Smooth muscle cell (in vitro differentiated cells): ENCODE measurements at regions not wholly inside any gene's neighbourhood (a gene's known extent, or its start where the extent isn't known, plus 50 kb on each side); places are given as distances from the start of the nearest gene placed in this dataset.

Source experiments
- DNase-seq: peaks from one replicate; lab custom pipeline; 2025; ENCODE audit not compliant: unreplicated experiment; lab: John Stamatoyannopoulos, UW
- H2AFZ ChIP-seq: fragments of 200-600 bp; sonication (generic); 2 replicates; pipeline ENCODE4 v1.6.0; 2016; ENCODE audit warnings: antibody characterized with exemption, low read depth, mild to moderate bottlenecking
- H3F3A ChIP-seq: fragments of 200-600 bp; sonication (generic); 2 replicates; pipeline ENCODE4 v1.6.0; 2017; ENCODE audit warnings: antibody characterized with exemption, low read depth
- H3K27ac ChIP-seq: fragments of 200-600 bp; sonication (generic); 2 replicates; pipeline ENCODE4 v1.5.1; 2016; ENCODE audit warnings: low read depth, mild to moderate bottlenecking
- H3K27me3 ChIP-seq: fragments of 200-600 bp; sonication (generic); 2 replicates; pipeline ENCODE4 v1.6.1; 2016; ENCODE audit warnings: low read depth, mild to moderate bottlenecking
- H3K36me3 ChIP-seq: fragments of 200-600 bp; sonication (generic); 2 replicates; pipeline ENCODE4 v1.5.1; 2016; ENCODE audit warnings: low read depth
- H3K4me1 ChIP-seq: fragments of 200-600 bp; sonication (generic); 2 replicates; pipeline ENCODE4 v1.5.1; 2016; ENCODE audit warnings: low read depth
- H3K4me2 ChIP-seq: fragments of 200-600 bp; sonication (generic); 2 replicates; pipeline ENCODE4 v1.6.0; 2016; ENCODE audit warnings: mild to moderate bottlenecking
- H3K4me3 ChIP-seq: fragments of 200-600 bp; sonication (generic); 2 replicates; pipeline ENCODE4 v1.5.1; 2016; ENCODE audit warnings: mild to moderate bottlenecking
- H3K79me2 ChIP-seq: fragments of 200-600 bp; sonication (generic); 2 replicates; pipeline ENCODE4 v1.6.0; 2016; ENCODE audit warnings: low read depth, mild to moderate bottlenecking
- H3K9ac ChIP-seq: fragments of 200-600 bp; sonication (generic); 2 replicates; pipeline ENCODE4 v1.6.0; 2016; ENCODE audit warnings: low read depth
- H3K9me3 ChIP-seq: fragments of 200-600 bp; sonication (generic); replicated peaks from 2 replicates; pipeline ENCODE4 v1.5.1; 2016; ENCODE audit warnings: low read depth
- H4K20me1 ChIP-seq: fragments of 200-600 bp; sonication (generic); 2 replicates; pipeline ENCODE4 v1.6.0; 2016; ENCODE audit warnings: low read depth
- WGBS: methylation state at CpG from one replicate; pipeline ENCODE4 v1.1.7; 2016; ENCODE audit warnings: low lambda C conversion rate; 5-methylcytosine and 5-hydroxymethylcytosine counted together
- TF ChIP-seq, protein P1 (sequence below): fragments of 200-600 bp; sonication (generic); IDR thresholded peaks from 2 replicates; pipeline ENCODE4 v1.5.1; 2017; ENCODE audit warnings: borderline replicate concordance, mild to moderate bottlenecking, antibody characterized with exemption; ENCODE audit not compliant: insufficient read depth, poor library complexity, severe bottlenecking

GRCh38 chr9:107732781-107733522, 243.4 kb upstream of the KLF4 start:
- no peak overlapping the region for H3K9ac ChIP-seq
- no peaks in the 10 kb centered on the region for H3K9me3 ChIP-seq
- H3F3A ChIP-seq = no peaks in the 10 kb centered on the region
- peak overlapping the region; percentile 13 for H3K4me2 ChIP-seq
- 75% methylated on average over 8 of the region's 8 CpGs for whole genome bisulfite sequencing
- no peaks in the 10 kb centered on the region for H3K36me3 ChIP-seq
- no peaks in the 10 kb centered on the region for H3K79me2 ChIP-seq
- H2AFZ ChIP-seq = peak overlapping the region; percentile 83
- no peaks in the 10 kb centered on the region for H3K27me3 ChIP-seq
- no peaks in the 10 kb centered on the region for H4K20me1 ChIP-seq
- DNase-seq = no peak
- H3K27ac ChIP-seq = peak overlapping the region; percentile 6
- TF ChIP-seq, protein P1, sequence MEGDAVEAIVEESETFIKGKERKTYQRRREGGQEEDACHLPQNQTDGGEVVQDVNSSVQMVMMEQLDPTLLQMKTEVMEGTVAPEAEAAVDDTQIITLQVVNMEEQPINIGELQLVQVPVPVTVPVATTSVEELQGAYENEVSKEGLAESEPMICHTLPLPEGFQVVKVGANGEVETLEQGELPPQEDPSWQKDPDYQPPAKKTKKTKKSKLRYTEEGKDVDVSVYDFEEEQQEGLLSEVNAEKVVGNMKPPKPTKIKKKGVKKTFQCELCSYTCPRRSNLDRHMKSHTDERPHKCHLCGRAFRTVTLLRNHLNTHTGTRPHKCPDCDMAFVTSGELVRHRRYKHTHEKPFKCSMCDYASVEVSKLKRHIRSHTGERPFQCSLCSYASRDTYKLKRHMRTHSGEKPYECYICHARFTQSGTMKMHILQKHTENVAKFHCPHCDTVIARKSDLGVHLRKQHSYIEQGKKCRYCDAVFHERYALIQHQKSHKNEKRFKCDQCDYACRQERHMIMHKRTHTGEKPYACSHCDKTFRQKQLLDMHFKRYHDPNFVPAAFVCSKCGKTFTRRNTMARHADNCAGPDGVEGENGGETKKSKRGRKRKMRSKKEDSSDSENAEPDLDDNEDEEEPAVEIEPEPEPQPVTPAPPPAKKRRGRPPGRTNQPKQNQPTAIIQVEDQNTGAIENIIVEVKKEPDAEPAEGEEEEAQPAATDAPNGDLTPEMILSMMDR = no peak
- no peaks in the 10 kb centered on the region for H3K4me1 ChIP-seq
- no peak overlapping the region for H3K4me3 ChIP-seq

DNA sequence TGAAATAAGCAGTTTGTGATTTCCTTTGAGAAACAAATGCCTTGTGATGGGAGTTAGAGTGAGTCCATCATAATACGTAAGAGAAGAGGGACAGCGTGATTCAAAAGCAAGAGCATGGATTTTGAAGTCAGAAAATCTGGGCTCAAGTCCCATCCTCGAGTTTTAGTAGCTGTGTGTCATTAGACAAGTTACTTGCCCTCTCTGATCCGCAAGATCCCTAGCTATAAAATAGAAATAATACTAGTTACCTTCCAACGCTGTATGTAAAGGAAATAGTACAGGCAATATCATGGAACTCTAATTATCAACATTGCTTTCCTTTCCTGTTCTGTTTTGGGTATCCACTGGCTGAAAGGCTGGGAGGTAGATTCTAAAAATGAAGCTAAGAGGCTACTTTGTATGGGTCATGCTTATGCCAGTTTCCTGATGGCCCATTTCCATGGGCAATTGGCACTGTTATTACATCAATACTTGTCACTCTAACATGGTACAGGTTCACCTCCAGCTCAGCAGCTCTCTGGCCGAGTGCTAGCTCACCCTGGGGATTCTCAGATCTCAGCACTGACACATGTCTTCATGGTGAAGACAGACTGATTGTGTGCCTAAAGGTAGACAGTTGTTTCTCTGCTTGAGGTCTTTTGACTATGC, 241.7 kb upstream of the KLF4 start:
- H3K9ac ChIP-seq = no peak overlapping the region
- H3K36me3 ChIP-seq = no peaks in the 10 kb centered on the region
- no peak overlapping the region for H3K27ac ChIP-seq
- DNase-seq = no peak
- H3K9me3 ChIP-seq = no peaks in the 10 kb centered on the region
- H3F3A ChIP-seq = no peaks in the 10 kb centered on the region
- no peak overlapping the region for H2AFZ ChIP-seq
- TF ChIP-seq, protein P1 = no peak
- H3K27me3 ChIP-seq = no peaks in the 10 kb centered on the region
- 91% methylated on average over 6 of the region's 6 CpGs for WGBS
- no peak overlapping the region for H3K4me2 ChIP-seq
- H3K4me3 ChIP-seq = no peak overlapping the region
- no peaks in the 10 kb centered on the region for H4K20me1 ChIP-seq
- H3K4me1 ChIP-seq = no peaks in the 10 kb centered on the region
- no peaks in the 10 kb centered on the region for H3K79me2 ChIP-seq

DNA sequence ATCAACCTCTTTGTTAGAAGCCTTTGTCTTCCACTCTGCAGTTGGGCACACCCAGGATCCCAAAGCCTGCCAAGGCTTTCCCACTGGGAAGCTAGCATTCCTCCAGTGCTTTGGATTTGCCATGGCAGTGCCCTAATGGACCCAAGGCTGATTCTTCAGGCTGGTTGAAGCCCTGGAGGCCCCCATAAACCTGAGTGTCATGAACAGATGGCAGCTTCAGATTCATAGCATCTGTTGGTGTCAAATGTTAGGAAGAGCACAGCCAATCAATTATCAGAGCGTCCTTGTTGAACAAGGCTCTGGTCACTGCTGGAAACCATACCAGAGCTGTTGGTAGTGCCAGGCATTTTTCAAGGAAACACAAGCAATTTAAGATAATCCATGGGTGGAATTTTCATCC, 241.1 kb upstream of the KLF4 start:
- TF ChIP-seq, protein P1 = no peak
- H2AFZ ChIP-seq = no peak overlapping the region
- 96% methylated on average over 1 of the region's 1 CpG for WGBS

More for the DNA sequence above, 241.1 kb upstream of the KLF4 start:
- Histone ChIP-seq H3K4me3 (no peak overlapping the region), H3K4me2 (no peak overlapping the region), H3K27me3 (no peaks in the 10 kb centered on the region), H3K9me3 (no peaks in the 10 kb centered on the region), H3K36me3 (no peaks in the 10 kb centered on the region), H3K4me1 (no peaks in the 10 kb centered on the region), H3K79me2 (no peaks in the 10 kb centered on the region), H3K27ac (no peak overlapping the region), H3F3A (no peaks in the 10 kb centered on the region), H4K20me1 (no peaks in the 10 kb centered on the region), H3K9ac (no peak overlapping the region)
- no peak for DNase-seq
